HT1080 (cell line): ENCODE measurements at regions not wholly inside any gene's neighbourhood (a gene's known extent, or its start where the extent isn't known, plus 50 kb on each side); places are given as distances from the start of the nearest gene placed in this dataset.
A peak's percentile ranks its signal among the peaks of the same experiment; 100 is the strongest.
"Not testable (repeated sequence)": the region's sequence is repeated elsewhere in the genome, so short reads cannot be mapped to it uniquely, and the experiment has no call there.

Experiments
- DNase-seq: peaks from one replicate; pipeline ENCODE4 v3.0.0-alpha.2; 2015; ENCODE audit warnings: low read depth

DNA sequence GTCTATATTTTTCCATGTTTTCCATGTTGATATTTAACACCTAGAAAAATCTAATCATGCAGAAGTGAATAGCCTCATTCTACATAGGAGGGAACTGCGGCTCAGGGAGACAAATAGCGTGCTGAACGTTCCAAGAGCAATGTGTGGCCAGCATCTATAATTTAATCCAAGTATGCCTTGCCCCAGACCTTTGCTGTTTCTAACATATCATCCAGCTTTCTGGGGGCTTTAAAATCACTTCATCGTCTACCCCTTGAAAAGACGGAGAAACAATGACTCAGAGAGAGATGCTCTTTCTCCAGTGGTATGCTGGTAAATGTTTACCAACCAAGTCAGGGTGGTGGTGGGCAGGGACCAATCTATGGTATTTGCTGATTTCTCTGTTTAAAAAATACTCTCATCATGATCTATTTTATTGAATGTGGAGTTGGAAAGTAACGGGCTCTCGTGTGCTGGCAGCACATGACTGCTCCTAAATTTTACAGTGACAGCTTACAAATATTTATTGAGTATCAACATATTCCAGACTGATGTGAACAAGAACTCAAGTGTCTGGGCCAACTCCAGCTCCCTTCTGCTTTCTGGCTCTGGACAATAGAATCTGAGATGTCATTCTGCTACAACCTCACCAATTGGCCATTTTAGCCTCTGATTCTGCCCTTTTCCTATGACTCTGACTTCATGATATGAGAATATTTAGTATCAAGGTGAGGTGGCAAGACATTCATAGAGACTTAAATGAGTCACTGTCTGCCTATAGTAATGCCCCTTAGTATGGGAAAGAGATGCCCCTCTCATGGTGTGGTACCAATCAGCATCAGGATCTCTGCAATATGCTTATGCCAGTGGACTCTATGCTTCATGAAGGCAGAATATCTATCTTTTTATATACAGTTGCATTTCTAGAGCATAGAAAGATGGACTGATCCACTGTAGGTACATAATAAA lies 407.4 kb upstream of the TNC start:
- DNase-seq, result no peak

DNA sequence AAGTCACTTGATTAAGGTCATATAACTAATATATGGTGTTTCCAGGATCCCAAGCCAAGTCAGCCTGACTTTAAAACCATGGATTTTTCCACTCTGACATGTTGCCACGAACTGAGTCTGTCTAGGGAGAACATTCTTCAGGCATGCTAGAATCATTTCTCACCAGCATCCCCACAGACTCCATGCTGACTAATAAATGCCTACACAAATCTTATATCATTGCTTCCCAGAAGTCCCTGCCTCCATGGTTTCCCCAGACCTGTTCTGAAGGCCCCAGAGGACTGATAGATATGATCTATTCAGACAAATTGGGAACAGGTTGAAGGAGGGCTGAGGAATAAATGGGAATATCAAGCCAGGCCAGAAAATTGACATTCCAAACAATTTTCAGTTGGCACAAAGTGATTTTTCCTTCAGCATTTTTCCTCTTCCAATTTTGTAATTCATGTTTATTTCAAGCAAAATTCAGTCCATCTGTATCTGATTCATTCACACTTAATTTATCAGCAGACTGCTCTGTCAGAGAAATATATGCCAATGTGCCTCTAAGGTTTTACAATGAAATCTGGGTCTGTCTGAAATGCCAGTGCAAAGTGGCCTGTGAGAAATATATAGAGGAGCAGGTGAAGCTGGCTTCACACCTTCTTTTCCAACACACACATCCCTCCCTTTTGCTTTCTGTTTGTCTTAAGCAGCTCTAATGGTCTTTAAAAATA lies 413.6 kb upstream of the TNC start:
- no peak for DNase-seq

DNA sequence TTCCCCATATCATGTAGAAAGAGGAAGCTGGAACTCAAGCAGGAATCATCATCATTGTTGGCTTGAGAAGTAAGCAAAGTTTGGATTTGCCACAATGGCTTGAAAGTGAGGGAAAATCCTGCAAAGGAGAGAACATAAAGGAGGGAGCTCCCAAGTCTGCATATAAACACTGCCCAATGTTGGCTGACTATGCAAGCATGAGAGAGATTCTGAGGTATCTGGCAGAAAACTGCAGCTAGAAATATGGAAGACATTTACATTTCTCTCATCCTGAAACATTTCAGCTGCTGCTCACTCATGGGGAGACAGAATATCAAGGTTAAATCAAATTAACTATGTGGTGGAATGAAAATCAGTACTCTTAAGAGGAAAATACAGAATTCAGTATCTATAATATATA lies 415.6 kb upstream of the TNC start:
- DNase-seq, result no peak

DNA sequence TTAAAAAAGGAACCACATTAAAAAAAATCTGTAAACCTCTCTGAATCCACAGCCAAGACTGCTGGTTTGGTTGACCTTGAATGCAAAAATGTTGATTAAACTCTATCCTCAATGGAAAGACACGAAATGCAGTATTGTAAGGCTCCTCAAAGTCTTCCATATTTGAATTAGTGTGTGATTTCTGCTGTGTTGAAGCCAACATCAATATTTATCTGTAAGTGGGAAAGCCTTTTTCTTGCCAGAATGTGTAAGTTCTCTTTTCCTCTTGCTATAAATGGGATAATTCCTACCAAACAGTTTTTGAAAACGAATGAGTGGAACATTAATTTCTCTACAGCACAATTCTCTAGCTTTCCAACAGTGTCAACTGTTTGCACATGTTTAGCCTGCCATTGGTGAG lies 422.1 kb upstream of the TNC start:
- no peak for DNase-seq

DNA sequence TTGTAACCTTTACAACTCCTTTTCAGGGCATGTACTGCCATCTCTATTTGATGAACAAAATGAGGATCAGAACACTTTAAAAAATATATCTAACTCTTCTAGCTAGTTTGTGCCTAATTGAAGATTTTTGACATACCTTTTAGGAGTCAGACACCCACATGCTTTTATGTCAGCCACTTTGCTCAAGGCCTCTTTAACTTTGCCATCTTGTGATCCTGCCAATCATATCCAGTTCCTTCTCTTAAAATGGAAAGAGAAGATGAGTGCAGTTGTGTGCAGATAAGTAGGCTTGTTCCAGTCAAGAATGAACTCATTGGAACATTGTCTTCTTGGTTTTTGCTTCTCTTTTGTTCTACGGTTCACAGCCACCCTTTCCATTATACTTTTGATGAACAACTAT lies 425.6 kb upstream of the TNC start:
- no peak for DNase-seq

DNA sequence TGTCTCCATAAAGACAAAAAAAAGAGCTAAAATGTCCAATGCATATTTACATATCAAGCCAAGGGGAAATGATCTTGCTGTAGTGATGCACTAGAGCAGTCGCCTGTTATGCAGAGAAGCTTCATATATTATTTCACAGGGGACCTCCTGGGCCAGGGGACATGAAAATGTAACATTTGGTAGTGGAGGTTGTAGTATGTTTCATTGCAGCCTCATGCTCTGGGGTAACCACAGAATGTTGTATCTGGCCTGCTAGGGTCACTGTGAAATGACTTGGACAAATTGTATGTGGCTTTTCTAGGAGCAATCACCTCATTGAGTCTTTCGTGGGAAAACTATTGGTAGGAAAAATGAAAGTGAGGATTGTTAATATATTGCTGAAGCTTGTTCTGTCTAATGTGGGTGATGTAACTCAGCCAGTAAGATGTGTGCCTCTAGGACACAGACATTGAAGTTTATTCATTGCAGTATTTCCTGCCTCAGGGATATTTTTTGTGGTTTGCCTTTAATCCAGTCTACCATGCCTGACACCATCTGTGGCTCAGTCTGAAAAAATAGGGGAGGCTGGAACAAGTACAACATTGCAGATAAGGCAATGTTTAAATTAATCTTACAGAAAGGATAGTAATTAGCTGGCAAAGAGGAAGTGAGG lies 430.8 kb upstream of the TNC start:
- DNase-seq, result peak; percentile 30

DNA sequence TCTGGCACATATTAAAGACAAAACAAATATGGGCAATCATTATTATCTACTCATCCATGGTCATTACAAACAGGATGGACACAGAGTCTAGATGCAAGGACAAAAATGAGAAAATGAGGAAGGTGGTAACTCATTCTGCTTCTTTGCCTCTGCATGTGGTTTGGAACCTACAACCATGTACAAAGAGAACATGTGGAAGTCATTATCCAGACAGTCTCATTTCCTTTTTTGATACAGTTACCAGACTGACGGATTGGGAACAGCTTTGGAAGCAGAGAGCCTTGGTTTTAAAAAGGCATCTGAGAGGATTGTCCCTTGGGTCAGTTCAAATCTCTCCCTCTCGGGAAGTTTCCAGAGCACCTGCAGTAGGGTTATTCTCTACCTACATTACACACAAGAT lies 433.4 kb upstream of the TNC start:
- DNase-seq, result no peak

DNA sequence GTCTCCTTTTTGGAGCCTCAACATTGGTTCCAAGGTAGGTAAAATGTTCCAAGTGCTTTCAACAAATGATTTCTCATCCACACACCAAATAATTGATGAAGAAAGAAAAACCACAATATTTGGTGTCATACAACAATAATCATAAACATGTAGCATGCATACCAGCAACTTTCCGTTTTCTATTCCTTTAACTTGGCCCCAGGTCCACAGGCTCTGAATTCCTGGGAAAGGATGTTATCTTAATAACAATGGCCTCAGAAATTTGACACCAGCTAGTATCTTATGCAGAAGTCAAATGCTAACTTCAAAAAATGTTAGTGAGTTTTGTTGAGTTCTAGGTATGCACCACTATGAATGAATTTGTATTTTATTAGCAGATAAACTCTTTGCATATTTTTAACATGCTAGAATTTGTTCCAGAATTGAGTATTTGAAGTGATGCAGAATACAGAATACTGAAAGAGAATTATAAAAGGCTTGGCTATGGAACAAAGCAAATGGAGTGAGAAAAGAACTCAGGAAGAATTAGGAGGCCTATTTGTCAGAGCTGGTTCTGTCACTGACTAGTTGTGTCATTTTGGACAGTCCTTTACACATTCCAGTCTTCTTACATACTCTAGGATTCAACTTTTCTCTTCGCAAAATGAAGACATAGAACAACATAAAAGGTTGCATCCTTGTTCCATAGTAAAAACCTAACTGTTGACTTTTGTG lies 435.3 kb upstream of the TNC start:
- DNase-seq, result no peak

DNA sequence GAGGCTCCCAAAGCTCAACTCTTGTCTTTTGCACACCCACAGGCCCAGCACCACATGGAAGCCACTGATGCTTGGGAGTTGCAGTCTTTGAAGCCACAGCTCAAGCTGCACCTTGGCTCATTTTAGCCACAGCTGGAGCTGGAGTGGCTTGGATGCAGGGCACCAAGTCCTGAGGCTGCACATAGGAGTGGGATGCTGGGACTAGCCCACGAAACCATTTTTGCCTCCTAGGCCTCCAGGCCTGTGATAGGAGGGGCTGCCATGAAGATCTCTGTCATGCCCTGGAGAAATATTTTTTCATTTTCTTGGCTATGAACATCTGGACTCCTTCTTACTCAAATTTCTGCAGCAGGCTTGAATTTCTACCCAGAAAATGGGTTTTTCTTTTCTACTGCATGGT lies 438.5 kb upstream of the TNC start:
- DNase-seq, result no peak

DNA sequence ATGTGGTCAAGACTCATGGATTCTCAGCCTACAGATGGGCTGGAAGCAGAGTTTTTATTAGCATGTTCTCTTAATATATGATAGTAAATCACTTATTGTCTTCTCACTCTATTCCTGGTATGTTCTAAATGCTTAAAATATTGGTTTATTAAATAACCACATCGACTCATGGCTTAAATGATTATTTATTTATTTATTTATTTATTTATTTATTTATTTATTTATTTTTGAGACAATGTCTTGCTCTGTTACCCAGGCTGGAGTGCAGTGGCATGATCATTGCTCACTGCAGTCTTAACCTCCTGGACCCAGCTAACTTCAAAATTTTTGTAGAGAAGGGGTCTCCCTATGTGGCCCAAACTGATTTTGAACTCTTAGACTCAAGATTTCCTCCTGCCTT lies 457.2 kb upstream of the TNC start:
- DNase-seq, result no peak

DNA sequence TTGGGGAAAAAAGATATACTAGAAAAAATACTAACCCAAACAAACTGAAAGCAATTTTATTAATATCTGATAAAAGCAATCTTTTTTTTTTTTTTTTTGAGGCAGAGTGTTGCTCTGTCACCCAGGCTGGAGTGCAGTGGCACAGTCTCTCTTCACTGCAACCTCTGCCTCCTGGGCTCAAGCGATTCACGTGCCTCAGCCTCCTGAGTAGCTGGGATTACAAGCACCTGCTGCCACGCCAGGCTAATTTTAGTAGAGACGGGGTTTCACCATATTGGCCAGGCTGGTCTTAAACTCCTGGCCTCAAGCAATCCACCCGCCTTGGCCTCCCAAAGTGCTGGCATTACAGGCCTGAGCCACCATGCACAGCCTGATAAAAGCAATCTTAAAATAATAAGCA lies 467.5 kb upstream of the TNC start:
- not testable (repeated sequence) for DNase-seq

DNA sequence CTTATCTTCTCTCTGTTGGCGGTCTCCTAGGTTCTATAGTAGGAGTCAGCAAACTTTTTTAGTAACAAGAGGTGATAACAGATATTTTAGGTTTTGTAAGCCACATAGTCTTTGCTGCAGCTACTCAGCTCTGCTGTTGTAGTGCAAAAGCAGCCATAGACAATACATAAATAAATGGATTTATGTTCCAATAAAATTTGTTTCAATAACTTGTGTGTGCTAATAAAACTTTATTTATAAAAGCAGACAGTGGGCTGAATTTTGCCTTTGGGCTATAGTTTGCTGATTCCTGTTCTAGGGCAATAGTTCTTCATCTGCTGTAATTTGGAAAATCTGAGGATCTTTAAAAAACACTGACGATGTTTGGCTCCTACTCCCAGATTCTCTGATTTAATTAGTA lies 469.4 kb upstream of the TNC start:
- DNase-seq, result no peak

DNA sequence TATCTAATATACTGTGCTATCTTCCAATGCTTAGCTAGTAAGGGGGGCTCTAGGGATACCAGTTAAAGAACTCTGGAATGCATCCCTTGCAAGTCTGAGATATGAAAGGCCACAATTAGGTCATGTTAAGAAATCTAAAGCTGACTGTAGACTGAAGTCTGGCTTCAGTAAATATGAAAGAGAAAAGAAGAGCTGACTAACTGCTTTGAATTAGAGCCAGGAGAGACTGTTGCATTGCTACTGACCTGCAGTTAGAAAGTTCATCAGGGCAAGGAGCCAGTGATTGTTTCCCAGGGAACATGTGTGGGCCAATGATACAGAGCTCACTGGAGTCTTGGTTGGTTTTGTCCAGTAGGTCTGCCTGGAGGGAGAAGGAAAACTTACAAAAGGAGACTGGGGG lies 472.1 kb upstream of the TNC start:
- DNase-seq, result peak; percentile 76

DNA sequence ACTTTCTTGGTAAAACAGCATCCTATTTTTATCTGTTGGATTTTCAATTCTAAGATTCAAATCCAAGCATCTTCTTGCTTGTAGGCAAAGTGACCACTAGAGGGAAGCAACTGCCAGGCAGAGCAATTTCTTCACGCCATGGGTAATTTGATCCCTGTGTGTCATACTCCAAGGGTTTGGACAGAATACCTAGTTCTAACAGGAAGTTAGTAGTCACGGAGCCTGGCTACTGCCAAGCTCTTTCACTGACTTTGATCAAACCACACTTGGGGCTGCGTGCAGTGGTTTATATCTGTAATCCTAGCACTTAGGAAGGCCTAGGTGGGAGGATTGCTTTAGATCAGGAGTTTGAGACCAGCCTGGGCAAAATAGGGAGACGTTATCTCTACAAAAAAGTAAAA lies 473.6 kb upstream of the TNC start:
- DNase-seq, result peak; percentile 96

DNA sequence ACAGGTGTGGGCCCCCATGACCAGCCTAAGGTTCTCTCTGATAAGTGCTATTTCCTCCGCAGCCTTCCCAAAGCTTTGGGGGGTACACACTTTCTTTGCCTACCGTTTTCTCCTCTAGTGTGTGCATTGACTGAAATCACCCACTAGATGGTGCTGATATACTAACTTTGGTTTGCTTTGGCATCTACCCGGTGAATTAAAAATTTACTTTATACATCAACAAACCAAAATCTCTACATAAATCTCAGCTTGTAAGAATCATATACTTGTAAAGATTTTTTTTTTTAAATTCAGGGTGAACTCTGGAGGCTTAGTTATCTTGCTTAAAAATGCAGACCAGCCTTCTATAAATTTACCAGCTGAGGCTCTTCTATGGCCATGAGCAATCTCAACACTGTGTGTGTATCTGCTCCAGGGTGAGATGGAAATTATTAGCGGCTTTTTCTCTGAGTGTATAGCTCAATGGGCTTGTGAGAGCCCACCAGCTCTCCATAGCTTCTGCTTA lies 475.7 kb upstream of the TNC start:
- peak; percentile 62 for DNase-seq

DNA sequence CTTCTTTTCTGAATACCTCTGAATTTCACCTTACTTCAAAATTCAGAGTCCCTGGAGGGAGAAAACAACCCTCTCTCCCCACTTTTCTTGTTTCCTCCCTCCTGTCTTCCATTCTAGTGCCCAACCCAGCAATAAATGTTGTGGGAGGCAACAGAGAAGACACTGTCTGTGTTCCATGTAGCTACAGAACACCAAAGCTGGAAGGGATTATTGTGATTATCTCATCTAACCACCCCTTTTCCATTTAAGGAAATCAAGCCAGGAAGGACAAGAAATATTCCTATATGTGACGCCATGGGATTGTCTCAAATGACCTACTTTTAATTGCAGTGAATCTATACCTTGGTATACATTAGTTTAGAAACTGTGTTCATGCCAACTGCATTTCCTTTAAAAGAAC lies 476.6 kb upstream of the TNC start:
- no peak for DNase-seq

DNA sequence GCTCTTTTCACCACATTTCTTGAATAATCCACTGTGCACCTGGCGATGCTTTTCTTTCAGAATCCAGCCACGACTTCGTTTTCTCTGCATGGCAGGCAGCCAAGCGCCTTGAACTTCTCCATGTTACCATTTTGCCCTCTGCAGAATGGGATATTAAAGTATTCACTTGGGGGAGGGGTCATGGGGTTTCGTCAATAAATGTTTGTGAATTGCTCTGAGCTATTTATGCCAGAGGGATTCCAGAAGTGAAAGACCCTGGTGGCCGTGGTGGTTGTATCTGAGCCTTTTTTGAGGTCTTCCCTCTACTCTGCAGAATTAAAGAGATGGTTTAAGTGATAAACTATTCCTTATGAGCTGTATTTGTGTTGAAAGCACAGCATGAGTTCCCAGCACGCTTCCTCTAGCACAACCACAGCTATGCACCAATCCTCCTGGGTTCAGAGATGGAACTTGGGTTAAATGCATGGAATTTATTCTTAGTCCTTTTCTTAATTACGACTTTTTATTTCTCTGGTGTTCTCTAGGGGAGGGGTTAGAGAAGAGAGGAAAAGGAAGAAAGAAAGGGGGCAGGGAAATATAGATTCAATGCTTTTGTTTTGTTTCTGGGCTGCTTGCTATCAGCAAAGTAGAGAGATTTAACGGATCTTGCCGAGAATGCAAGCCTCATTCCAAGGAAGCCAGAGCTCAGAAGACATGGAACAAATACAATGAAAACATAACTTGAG lies 478.2 kb upstream of the TNC start:
- peak; percentile 81 for DNase-seq

DNA sequence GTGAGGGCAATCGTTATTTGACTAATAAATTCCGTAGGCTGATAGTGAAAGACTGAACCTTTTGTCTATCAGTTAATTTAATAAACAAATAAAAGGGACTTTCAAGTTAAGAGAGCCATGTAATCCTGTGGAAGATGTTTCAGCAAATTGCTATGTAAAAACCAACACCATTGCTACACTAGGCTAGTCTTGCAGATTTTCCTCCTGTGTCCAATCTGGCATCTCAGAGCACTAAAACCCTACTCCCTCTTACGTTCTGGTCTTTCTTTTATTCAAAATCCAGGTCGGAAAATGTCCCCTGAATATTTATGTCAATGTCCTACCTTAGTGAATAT lies 478.8 kb upstream of the TNC start:
- no peak for DNase-seq

DNA sequence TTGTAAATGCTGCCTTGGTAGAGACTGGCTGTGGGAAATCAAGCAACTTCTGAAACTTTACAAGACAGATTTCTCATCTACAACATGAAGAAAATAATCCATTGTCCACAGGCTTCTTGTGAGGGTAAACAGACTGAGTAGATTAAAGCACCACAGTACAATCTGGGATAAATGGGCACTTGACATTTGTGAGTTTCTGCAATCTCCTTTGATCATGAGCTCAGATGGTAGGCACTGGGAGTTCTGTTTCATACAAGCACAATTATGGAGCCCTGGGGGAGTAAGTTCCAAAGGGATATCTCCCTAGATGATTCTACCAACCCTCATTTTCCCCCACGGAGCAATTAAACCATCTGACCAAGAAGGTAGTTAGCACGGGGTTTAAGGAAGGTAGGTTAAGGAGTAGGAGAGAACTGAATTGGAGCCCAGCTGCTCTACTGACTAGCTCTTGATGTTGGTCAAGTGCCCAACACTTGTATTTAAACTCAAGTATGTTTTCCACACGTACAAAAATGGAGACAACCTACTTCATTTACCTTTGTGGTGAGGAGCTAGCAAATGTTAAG lies 479.5 kb upstream of the TNC start:
- no peak for DNase-seq

DNA sequence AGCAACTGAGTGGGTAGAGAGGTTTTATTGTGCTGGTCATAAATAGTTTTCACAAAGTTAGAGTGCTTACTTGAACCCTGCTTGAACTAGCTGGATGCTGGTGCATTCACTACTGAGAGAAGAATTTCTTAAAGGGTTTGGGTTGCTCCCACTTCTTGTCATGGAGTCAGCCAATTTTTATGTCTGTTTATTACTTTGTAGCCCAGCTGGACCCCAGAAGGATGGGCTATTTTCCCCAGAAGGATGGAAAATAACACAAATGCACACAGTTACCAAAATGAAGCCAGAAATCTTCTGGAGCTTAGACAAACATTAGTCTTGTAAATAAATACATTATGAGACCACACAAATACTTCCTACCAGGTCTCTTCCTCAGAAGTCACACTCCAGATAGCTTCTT lies 480.8 kb upstream of the TNC start:
- no peak for DNase-seq

DNA sequence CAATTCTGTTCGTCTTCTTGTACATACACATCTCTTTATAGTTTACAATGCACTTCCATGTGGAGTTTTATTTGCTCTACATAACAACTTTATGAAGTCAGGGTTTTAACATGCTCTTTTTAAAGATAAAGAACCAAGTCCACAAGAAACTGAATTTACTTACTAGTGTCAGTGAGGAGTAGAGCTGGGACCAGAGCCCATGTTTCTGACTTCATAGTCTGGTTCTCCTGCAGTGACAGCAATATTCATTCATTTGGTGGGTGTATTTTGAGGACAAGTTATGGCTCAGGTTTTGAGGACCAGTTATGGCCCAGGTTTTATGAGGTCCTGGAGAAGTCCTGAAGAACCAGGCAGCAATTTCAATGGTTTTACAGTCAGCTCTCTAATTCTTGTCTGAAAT lies 481.9 kb upstream of the TNC start:
- DNase-seq, result no peak
